ENCODE measurements at regions not wholly inside any gene's neighbourhood (a gene's known extent, or its start where the extent isn't known, plus 50 kb on each side); places are given as distances from the start of the nearest gene placed in this dataset.

- TF ChIP-seq, protein P1, sequence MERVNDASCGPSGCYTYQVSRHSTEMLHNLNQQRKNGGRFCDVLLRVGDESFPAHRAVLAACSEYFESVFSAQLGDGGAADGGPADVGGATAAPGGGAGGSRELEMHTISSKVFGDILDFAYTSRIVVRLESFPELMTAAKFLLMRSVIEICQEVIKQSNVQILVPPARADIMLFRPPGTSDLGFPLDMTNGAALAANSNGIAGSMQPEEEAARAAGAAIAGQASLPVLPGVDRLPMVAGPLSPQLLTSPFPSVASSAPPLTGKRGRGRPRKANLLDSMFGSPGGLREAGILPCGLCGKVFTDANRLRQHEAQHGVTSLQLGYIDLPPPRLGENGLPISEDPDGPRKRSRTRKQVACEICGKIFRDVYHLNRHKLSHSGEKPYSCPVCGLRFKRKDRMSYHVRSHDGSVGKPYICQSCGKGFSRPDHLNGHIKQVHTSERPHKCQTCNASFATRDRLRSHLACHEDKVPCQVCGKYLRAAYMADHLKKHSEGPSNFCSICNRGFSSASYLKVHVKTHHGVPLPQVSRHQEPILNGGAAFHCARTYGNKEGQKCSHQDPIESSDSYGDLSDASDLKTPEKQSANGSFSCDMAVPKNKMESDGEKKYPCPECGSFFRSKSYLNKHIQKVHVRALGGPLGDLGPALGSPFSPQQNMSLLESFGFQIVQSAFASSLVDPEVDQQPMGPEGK (CRISPR knock-in tag; IDR thresholded peaks at IDR 0.05; ENCODE audit: borderline replicate concordance), result no peak
- TF ChIP-seq CSRNP3 (CRISPR knock-in tag; IDR thresholded peaks at IDR 0.05), result no peak
- no peak for TF ChIP-seq CSDC2 (CRISPR knock-in tag; IDR thresholded peaks at IDR 0.05)
- no peak for TF ChIP-seq ZNF8 (CRISPR knock-in tag; IDR thresholded peaks at IDR 0.05)
- no peak for TF ChIP-seq RARB (CRISPR knock-in tag; IDR thresholded peaks at IDR 0.05)
- TF ChIP-seq CREB5 (CRISPR knock-in tag; IDR thresholded peaks at IDR 0.05; ENCODE audit: low read depth), result no peak
- TF ChIP-seq ARNTL (CRISPR knock-in tag; IDR thresholded peaks at IDR 0.05; ENCODE audit: borderline replicate concordance, low read depth), result no peak
- no peak for TF ChIP-seq ZNF70 (CRISPR knock-in tag; IDR thresholded peaks at IDR 0.05)
- no peak for TF ChIP-seq ISL1 (CRISPR knock-in tag; IDR thresholded peaks at IDR 0.05)
- no peak for TF ChIP-seq BACH2 (CRISPR knock-in tag; IDR thresholded peaks at IDR 0.05; ENCODE audit: borderline replicate concordance)
- no peak for TF ChIP-seq ZFP3 (CRISPR knock-in tag; IDR thresholded peaks at IDR 0.05)
- TF ChIP-seq POU6F1 (CRISPR knock-in tag; IDR thresholded peaks at IDR 0.05; ENCODE audit: borderline replicate concordance, low read depth), result no peak
Observed at GRCh38 chr1:198064181-198064580, 92.6 kb upstream of the NEK7 start.
